HG03457 (cell line): ENCODE measurements at regions not wholly inside any gene's neighbourhood (a gene's known extent, or its start where the extent isn't known, plus 50 kb on each side); places are given as distances from the start of the nearest gene placed in this dataset.

ENCODE experiments used
- ATAC-seq: cut with Tn5 transposase; IDR thresholded peaks from one replicate; pipeline ENCODE4 v1.9.1; 2021; ENCODE audit warnings: moderate number of reproducible peaks; ENCODE audit not compliant: unreplicated experiment

GRCh38 chr7:22676385-22676784 is 50.6 kb upstream of the IL6 start:
- ATAC-seq, result no peak

DNA sequence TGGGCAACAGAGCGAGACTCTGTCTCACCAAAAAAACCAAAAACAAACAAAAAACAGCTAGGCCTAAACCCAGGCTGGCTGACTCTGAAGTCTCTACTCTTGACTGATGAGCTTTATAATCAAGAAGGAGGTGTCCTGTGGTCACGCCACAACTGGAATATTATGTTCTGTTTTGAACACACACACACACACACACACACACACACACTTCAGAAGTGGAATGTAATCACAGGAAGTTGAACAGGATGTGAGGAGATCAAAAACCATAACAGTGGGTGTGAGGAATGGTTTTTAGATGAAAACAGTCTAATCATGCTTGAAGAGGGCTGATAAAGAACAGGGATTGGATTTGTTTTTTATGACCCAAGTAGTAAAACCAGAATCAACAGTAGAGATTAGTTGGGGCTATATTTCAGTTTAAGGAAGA is 51.1 kb upstream of the IL6 start:
- ATAC-seq, result no peak

- ATAC-seq, result no peak
Measured at GRCh38 chr7:22675421-22675820, 51.6 kb upstream of the IL6 start.

GRCh38 chr7:22672846-22673680 is 53.9 kb upstream of the IL6 start:
- no peak for ATAC-seq

DNA sequence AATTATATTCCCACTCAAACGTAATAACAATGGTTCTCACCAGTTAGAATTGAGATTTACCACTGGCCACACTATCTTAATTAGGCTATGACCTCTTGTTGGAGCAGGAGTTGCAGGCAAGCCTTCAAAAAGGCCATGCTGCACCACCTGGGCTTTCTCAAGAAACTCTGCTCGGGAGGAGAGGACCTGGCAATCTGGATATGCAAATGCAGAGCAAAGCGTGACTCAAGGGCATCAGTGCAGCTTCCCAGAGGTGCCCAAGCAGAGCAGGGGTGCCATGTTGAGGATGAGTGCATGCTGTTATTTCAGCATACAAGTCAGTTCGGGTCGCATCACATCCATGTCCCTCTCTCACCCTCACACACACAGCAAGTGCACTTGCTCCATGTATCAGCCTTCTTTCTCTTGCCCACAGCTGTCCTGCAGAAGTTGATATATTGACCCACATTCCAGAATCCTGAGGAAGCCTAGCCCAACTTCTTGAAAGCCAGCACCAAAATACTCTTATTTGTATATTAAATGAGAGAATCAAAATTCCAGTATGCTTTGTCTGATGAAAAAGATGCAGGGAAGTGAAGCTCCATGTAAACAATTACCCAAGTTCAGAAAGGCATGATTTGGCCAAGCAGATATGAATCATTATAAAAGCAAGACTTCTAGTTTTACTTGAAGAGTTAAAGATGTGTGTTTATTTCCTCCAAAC is 55.7 kb upstream of the IL6 start:
- ATAC-seq, result no peak

- no peak for ATAC-seq
Measured at GRCh38 chr7:22670422-22670815, 56.6 kb upstream of the IL6 start.

- no peak for ATAC-seq
Measured at GRCh38 chr7:22669692-22670421, 57.1 kb upstream of the IL6 start.

DNA sequence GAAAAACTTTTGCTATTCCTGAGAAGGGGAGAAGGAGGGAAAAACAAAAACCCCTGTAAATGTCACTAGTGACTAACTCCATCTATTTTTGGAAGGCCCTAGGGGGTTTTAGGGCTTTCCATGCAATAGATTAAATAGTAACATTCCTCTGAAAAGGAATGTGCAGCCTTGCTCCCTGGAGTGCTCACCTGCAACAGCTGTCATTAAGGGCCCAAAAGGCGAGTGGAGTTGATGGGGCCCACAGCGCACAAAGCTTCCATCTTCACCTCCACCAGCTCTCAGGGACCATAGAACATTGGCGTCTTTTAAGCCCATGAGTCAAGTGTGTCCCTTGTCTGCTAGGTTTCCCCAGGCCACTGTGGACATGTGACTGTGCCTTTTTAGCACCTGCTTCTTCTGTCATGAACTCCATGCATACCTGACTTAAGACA is 58.0 kb upstream of the IL6 start:
- no peak for ATAC-seq

DNA sequence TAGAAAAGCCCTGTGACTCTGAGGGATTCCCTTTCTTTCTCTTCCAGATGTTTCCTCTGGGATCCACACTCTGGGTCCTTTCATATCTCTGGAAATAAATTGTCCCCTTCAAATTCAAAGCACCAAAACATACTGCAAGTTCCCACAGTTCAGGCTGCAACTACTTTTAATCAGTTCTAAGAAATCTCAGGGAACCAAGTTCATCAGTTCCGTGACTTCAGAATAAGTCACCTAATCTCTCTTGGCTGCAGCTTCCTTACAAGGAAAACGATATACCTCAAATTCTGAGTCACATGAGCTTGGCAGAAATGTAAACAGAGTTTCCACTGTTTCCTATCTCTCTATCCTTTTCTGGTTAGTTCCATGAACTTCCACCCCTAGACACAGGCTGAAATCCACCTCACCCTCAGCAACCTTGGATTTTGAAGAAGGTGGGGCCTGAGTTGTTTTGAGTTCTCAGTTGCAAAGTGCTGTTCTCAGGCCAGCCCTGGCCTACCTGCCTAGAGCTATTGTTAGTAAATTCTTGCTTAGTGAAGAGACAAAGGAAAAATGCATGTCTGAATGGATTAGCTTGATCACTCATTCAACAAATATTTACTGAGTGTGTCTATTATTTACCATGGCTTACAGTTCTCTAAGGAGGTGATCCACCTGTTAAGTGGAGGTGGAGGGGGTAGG is 59.3 kb upstream of the IL6 start:
- no peak for ATAC-seq

- no peak for ATAC-seq
Measured at GRCh38 chr7:22667187-22667561, 59.8 kb upstream of the IL6 start.

DNA sequence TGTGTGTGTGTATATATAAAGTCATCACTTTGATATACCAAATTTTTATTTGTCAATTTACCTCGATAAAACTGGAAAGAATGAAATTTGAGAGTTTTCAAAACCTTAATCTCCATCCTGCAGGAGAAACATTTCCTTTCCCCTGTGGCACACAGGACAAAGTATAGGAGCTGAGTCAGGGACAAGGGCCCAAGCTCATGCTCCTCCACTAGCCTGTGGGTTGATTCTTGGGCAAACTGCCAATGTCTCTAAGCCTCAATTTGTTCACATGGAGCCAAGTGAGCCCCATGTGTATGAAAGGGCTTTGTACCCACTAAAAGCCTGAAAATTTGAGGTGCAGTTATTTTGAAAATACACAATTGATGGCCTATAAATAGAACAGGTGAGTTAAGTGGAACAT is 60.3 kb upstream of the IL6 start:
- no peak for ATAC-seq

- no peak for ATAC-seq
Measured at GRCh38 chr7:22665923-22666322, 61.1 kb upstream of the IL6 start.

GRCh38 chr7:22664988-22665798 is 61.8 kb upstream of the IL6 start:
- no peak for ATAC-seq

GRCh38 chr7:22663721-22664120 is 63.3 kb upstream of the IL6 start:
- no peak for ATAC-seq

- ATAC-seq, result no peak
Measured at GRCh38 chr7:22663357-22663718, 63.7 kb upstream of the IL6 start.

- ATAC-seq, result peak; percentile 42
Measured at GRCh38 chr7:22662556-22663356, 64.2 kb upstream of the IL6 start.

DNA sequence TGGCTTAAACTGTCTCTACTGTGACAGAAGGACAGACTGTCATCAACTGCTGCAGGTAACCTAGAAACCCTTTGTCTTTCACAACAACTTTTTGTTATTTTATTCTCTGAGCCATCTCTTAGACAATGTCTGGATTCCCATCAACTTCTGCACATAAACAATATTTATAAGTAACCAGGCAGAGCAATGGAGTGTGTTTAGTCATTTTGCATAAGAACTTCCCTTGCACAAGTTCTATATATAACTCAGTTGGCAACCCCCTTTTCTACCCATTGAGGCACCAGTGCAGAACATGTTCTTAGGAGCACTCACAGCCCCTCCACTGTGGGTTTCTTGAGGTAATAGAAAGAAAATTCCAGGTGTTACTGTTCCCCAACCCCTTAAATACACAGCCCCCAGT is 65.0 kb upstream of the IL6 start:
- ATAC-seq, result no peak

GRCh38 chr7:22660732-22661131 is 66.3 kb upstream of the IL6 start:
- no peak for ATAC-seq

DNA sequence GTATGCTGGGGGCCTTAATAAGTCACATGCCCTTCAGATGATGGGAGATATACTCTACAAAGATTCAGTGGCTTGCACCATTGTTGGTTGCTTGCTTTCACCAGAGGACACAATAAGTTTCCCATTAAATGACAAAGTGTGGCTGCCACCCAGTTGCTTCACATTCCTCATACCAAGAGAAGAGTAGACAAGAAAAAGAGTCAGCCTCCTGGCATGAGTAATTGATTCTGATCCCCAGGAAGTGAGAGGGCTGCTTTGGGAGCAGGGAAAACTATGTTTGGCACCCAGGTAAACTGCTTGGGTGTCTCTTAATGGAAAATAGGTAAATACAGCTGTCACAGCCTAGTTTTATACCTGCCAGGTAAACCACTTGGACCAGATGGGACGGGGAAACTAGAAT is 66.7 kb upstream of the IL6 start:
- no peak for ATAC-seq

DNA sequence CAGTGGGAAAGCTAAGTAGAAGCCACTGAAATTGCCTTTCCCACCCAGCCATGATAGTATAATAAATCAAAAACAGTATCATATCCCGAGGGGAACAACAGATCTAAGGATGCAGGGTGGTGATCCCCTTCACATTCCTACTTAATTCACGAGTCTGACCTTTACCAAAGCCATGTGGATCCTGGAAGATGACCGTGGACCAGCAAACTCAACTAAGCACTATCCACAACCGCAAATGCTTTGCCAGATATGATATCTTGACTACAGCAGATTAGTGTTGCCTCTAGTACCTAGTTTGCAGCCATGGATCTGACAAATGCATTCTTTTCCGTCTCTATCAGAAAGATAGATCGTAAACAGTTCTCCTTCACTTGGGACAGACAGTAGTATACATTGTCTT is 67.3 kb upstream of the IL6 start:
- no peak for ATAC-seq
